Breast epithelium (tissue), 3 donors: ENCODE measurements at regions not wholly inside any gene's neighbourhood (a gene's known extent, or its start where the extent isn't known, plus 50 kb on each side); places are given as distances from the start of the nearest gene placed in this dataset.

Experiments
- CTCF ChIP-seq, 3 donors: fragments of 450-650 bp; IDR thresholded peaks; one replicate each; pipeline ENCODE4 v1.5.1; 2016 to 2017; ENCODE audit warnings: antibody characterized with exemption in 3 of 3, mild to moderate bottlenecking in 3 of 3, moderate library complexity in 3 of 3
- POLR2AphosphoS5 ChIP-seq, 3 donors: sonication (generic); formaldehyde crosslinking; IDR thresholded peaks; one replicate each; pipeline ENCODE4 v1.6.1; 2017; ENCODE audit warnings: antibody characterized with exemption in 3 of 3

- TF ChIP-seq CTCF (IDR thresholded peaks at IDR 0.05) (no peak), POLR2AphosphoS5 (IDR thresholded peaks at IDR 0.05) (no peak)
Measured at GRCh38 chr20:60491051-60491581, 532.9 kb downstream of the CDH26 start.
